Pancreas (tissue), 10 donors: ENCODE measurements at regions not wholly inside any gene's neighbourhood (a gene's known extent, or its start where the extent isn't known, plus 50 kb on each side); places are given as distances from the start of the nearest gene placed in this dataset.
"Not testable (repeated sequence)": the region's sequence is repeated elsewhere in the genome, so short reads cannot be mapped to it uniquely, and the experiment has no call there.

Experiments used
- ATAC-seq, 4 donors: fragments of 200-7000 bp; cut with Tn5 transposase; one replicate each; pipeline versions ENCODE4 v1.8.0 to v1.9.1; 2020; ENCODE audit warnings: mild to moderate bottlenecking in 4 of 4, moderate library complexity in 4 of 4
- DNase-seq, 6 donors: peaks; one replicate each; pipeline ENCODE4 v3.0.0-alpha.2; 2020
- FAIRE-seq: peaks from 2 replicates; lab custom pipeline; 2012; peaks lifted over from hg19 to GRCh38; lab: Jason Lieb, UNC
- H3K27ac ChIP-seq, 4 donors: fragments of 200-600 bp; sonication (generic); 1 replicate in 3 of 4; 2 replicates in 1 of 4; pipeline versions ENCODE4 v1.5.0 to v1.8.0; 2020
- H3K27me3 ChIP-seq, 4 donors: fragments of 200-600 bp; one replicate each; pipeline ENCODE4 v1.8.0; 2021
- H3K36me3 ChIP-seq, 3 donors: fragments of 200-600 bp; sonication (generic) in 1 of 3; one replicate each; pipeline versions ENCODE4 v1.5.0 to v1.8.0; 2020 to 2021
- H3K4me1 ChIP-seq, 3 donors: fragments of 200-600 bp; one replicate each; pipeline ENCODE4 v1.8.0; 2021
- H3K4me3 ChIP-seq, 4 donors: fragments of 200-600 bp; sonication (generic) in 2 of 4; one replicate each; pipeline versions ENCODE4 v1.5.0 to v1.8.0; 2020 to 2021
- H3K9me3 ChIP-seq, 4 donors: fragments of 200-600 bp; one replicate each; pipeline ENCODE4 v1.8.0; 2021
- CTCF ChIP-seq, 4 donors: fragments of 200-600 bp; sonication (generic) in 3 of 4; IDR thresholded peaks; one replicate each; pipeline versions ENCODE4 v1.5.0 to v1.8.0; 2021; ENCODE audit warnings: antibody characterized with exemption in 4 of 4
- WGBS, 2 donors: extraction: QIAGEN DNeasy Blood & Tissue Kit; methylation state at CpG; one replicate each; pipeline ENCODE4 v1.1.7; 2013; 5-methylcytosine and 5-hydroxymethylcytosine counted together
- intact Hi-C, 3 donors: fragments of 100-400 bp; cut with DNase I; formaldehyde crosslinking; loops; one replicate each; pipeline versions ENCODE4 v1.11.1 to v1.14.2; 2022
- donor health status: healthy with polysubstance abuse.
- donor health status: DM: no; HTN: no; CAD: no; lungs with moderate emphysema.
- donor health status: DM: no; HTN: no; CAD: no.
- donor health status: control.
- donor health status: control.
- donor health status: Bipolar disorder and iron deficiency.
- donor health status: DM: yes; HTN: yes; CAD: no.
- donor health status: DM: no; HTN: no; CAD: no.
- donor health status: DM: no; HTN: no; CAD: no.
- donor health status: DM: yes; HTN: yes; CAD: no.

DNA sequence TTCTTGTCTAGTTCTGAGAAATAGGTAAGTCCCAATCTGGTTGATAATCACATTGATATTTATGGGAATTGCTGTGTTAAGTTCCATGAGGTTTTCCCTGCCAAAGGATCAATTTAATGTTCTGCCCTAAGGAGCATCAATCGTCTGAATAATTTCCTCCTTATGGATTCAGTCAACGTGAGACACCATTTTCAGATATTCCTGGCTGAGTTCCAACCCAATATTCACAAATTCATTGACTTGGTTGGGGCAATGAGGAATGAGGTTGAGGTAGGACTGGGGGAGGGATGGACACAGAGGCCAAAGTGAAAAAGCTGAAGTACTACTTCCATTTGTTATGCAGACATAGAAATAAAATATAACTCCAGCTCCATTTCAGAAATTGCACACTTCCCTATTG lies 99.1 kb downstream of the ZNF622 start:
- no peak for DNase-seq
- Histone ChIP-seq H3K27me3 (no peaks in the 10 kb centered on the region), H3K9me3 (no peaks in the 10 kb centered on the region), H3K36me3 (no peaks in the 10 kb centered on the region), H3K4me1 (no peaks in the 10 kb centered on the region), H3K4me3 (no peak overlapping the region), H3K27ac (no peak overlapping the region)
- no peak for TF ChIP-seq CTCF (IDR thresholded peaks at IDR 0.05)
- no peak for ATAC-seq
- no peak for FAIRE-seq
- WGBS, 2 donors: 53 to 59% methylated on average over 2 of the region's 2 CpGs
- intact Hi-C loops: no loop called here

DNA sequence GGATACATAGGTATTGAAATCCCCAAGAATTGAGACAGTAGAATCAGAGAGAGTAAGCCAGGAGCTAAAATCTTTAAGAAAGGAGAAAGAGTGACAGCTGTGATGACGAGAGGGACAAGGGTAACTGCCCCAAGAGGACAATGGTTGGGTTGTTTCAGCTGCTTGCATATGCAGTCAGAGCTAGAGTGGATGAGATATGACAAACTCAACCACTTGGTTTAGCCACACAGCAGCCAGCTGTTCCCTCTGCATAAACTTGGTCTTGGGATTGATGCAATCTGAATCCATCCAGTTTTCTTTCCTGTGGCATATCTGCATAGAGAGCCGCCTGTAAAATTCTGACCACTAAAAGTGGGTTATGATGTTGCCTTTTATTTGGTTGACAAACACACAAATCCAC lies 100.7 kb downstream of the ZNF622 start:
- H3K36me3 ChIP-seq: no peaks in the 10 kb centered on the region
- intact Hi-C loops: no loop called here
- H3K9me3 ChIP-seq: no peaks in the 10 kb centered on the region
- no peak overlapping the region for H3K4me3 ChIP-seq
- no peaks in the 10 kb centered on the region for H3K27me3 ChIP-seq
- no peak overlapping the region for H3K27ac ChIP-seq
- no peak for ATAC-seq
- TF ChIP-seq CTCF (IDR thresholded peaks at IDR 0.05): no peak
- FAIRE-seq: no peak
- WGBS, 2 donors: 76 to 78% methylated on average over 2 of the region's 2 CpGs
- DNase-seq: no peak
- no peaks in the 10 kb centered on the region for H3K4me1 ChIP-seq

- H3K27ac ChIP-seq, H3K4me1 ChIP-seq, FAIRE-seq, ATAC-seq, H3K36me3 ChIP-seq, H3K27me3 ChIP-seq, DNase-seq, intact Hi-C loops, H3K4me3 ChIP-seq, H3K9me3 ChIP-seq: not testable (repeated sequence)
- 85 to 86% methylated on average over 5 of the region's 5 CpGs for WGBS, 2 donors
Measured at GRCh38 chr5:16353439-16353838, 112.2 kb downstream of the ZNF622 start.

GRCh38 chr5:16350816-16351215 lies 114.8 kb downstream of the ZNF622 start:
- Histone ChIP-seq H3K4me1 (no peaks in the 10 kb centered on the region), H3K4me3 (no peak overlapping the region), H3K9me3 (no peaks in the 10 kb centered on the region), H3K27me3 (no peaks in the 10 kb centered on the region), H3K36me3 (no peaks in the 10 kb centered on the region), H3K27ac (no peak overlapping the region)
- 58 to 64% methylated on average over 3 of the region's 3 CpGs for WGBS, 2 donors
- intact Hi-C loops: no loop called here
- FAIRE-seq (no peak), DNase-seq (peak in 1 of 6 donors; percentile 27), ATAC-seq (peak in 3 of 4 donors; percentile 56 to 72 (median 63))
- TF ChIP-seq CTCF (IDR thresholded peaks at IDR 0.05): no peak

DNA sequence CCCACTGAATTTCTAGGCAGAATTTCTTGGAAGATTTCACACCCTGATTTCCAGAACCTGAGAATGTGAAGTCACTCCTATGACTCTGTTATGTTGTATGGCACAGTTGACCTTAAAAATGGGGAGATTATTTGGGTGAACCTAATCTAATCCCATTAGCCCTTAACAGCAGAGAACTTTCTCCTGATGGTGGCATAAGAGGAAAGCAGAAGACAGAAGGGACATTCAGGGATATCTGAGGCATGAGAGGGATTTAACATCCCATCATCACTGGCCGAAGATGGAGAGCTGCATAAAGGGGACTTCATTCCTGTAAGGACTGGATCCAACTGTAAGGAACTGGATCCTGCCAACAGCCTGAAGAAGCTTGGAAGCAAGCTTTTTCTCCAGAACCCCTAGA lies 119.2 kb downstream of the ZNF622 start:
- intact Hi-C loops: no loop called here

More for the DNA sequence above, 119.2 kb downstream of the ZNF622 start:
- H3K4me3 ChIP-seq: no peak overlapping the region
- no peaks in the 10 kb centered on the region for H3K4me1 ChIP-seq
- H3K9me3 ChIP-seq: no peaks in the 10 kb centered on the region
- no peak for TF ChIP-seq CTCF (IDR thresholded peaks at IDR 0.05)
- WGBS, 2 donors: 12 to 89% methylated on average over 1 of the region's 1 CpG
- peak in 1 of 4 donors; percentile 64 for ATAC-seq
- DNase-seq: no peak
- no peaks in the 10 kb centered on the region for H3K36me3 ChIP-seq
- H3K27ac ChIP-seq: no peak overlapping the region
- FAIRE-seq: no peak
- no peaks in the 10 kb centered on the region for H3K27me3 ChIP-seq
